OCI-LY7 (cell line): ENCODE measurements at regions not wholly inside any gene's neighbourhood (a gene's known extent, or its start where the extent isn't known, plus 50 kb on each side); places are given as distances from the start of the nearest gene placed in this dataset.

Source experiments
- BruUV-seq: library from RNA; stranded (reverse); fragments of 400-500 nt; replicated peaks from 2 replicates; lab custom pipeline; 2021; lab: Mats Ljungman, UMichigan
- CTCF ChIA-PET: fragments of 300-600 bp; sonication (Branson Sonifier 250); formaldehyde crosslinking; loops from one replicate; lab custom pipeline; 2022; ENCODE audit warnings: antibody characterized with exemption; ENCODE audit not compliant: unreplicated experiment; lab: Charles Lee
- POLR2A ChIA-PET: fragments of 300-600 bp; sonication (Branson Sonifier 250); formaldehyde crosslinking; loops from one replicate; lab custom pipeline; 2022; ENCODE audit warnings: antibody characterized with exemption; lab: Charles Lee
- DNase-seq: peaks from one replicate; pipeline ENCODE4 v3.0.0-alpha.2; 2015; ENCODE audit warnings: low spot score
- H2AFZ ChIP-seq: fragments of 200-600 bp; sonication (generic), shearing (Covaris generic); 2 replicates; pipeline ENCODE4 v1.6.1; 2014; ENCODE audit warnings: mild to moderate bottlenecking, antibody characterized with exemption, low read length, moderate library complexity
- H3K27ac ChIP-seq: fragments of 200-600 bp; sonication (generic); 2 replicates; pipeline ENCODE4 v1.5.1; 2014; ENCODE audit warnings: mixed run types, low read depth, mild to moderate bottlenecking, moderate library complexity, low read length, inconsistent platforms; ENCODE audit not compliant: poor library complexity, severe bottlenecking
- H3K36me3 ChIP-seq: fragments of 200-600 bp; sonication (generic); 2 replicates; pipeline ENCODE4 v1.6.1; 2014; ENCODE audit warnings: mild to moderate bottlenecking, antibody characterized with exemption, low read length, moderate library complexity, mixed read lengths; ENCODE audit not compliant: insufficient read depth
- H3K4me1 ChIP-seq: fragments of 200-600 bp; sonication (generic); 2 replicates; pipeline ENCODE4 v1.5.1; 2014; ENCODE audit warnings: mild to moderate bottlenecking, low read length; ENCODE audit not compliant: insufficient read depth, poor library complexity, severe bottlenecking
- H3K4me2 ChIP-seq: fragments of 200-600 bp; sonication (generic); 2 replicates; pipeline ENCODE4 v1.6.1; 2014; ENCODE audit warnings: mild to moderate bottlenecking, low read length
- H3K4me3 ChIP-seq: fragments of 200-600 bp; sonication (generic); 2 replicates; pipeline ENCODE4 v1.5.1; 2014; ENCODE audit warnings: mild to moderate bottlenecking, low read depth, low read length; ENCODE audit not compliant: poor library complexity, severe bottlenecking
- H3K79me2 ChIP-seq: fragments of 200-600 bp; sonication (generic); 2 replicates; pipeline ENCODE4 v1.6.1; 2016; ENCODE audit warnings: low read depth, mild to moderate bottlenecking, low read length, moderate library complexity, mixed read lengths; ENCODE audit not compliant: insufficient read depth
- H3K9me2 ChIP-seq: fragments of 200-600 bp; sonication (generic); 2 replicates; pipeline ENCODE4 v1.6.1; 2016; ENCODE audit warnings: mild to moderate bottlenecking, low read length, mixed read lengths; ENCODE audit not compliant: insufficient read depth
- H3K9me3 ChIP-seq: fragments of 200-600 bp; sonication (generic); 2 replicates; pipeline ENCODE4 v1.6.1; 2014; ENCODE audit warnings: mild to moderate bottlenecking, mixed run types, low read length, mixed read lengths
- H4K20me1 ChIP-seq: fragments of 200-600 bp; sonication (generic); 2 replicates; pipeline ENCODE4 v1.6.1; 2014; ENCODE audit warnings: mild to moderate bottlenecking, antibody characterized with exemption, low read length, moderate library complexity, mixed read lengths; ENCODE audit not compliant: insufficient read depth
- EZH2phosphoT487 ChIP-seq: fragments of 200-600 bp; sonication (generic); IDR thresholded peaks from 2 replicates; pipeline ENCODE4 v1.6.1; 2018; ENCODE audit warnings: low read depth, borderline replicate concordance, mild to moderate bottlenecking, mixed run types, antibody characterized with exemption, low read length, moderate library complexity, mixed read lengths
- intact Hi-C: fragments of 100-400 bp; cut with micrococcal nuclease; formaldehyde crosslinking; loops from one replicate; pipeline ENCODE4 v1.10.0; 2022; ENCODE audit not compliant: unreplicated experiment
- TF ChIP-seq, protein P1 (sequence below): fragments of 200-600 bp; sonication (generic); conservative IDR thresholded peaks from 2 replicates; pipeline ENCODE4 v1.5.1; 2014; ENCODE audit warnings: mild to moderate bottlenecking, antibody characterized with exemption, low read length, moderate library complexity, mixed read lengths

- DNase-seq, result no peak
- Histone ChIP-seq H2AFZ (no peak overlapping the region), H3K9me3 (no peaks in the 10 kb centered on the region), H4K20me1 (no peaks in the 10 kb centered on the region), H3K4me1 (no peaks in the 10 kb centered on the region), H3K4me3 (no peak overlapping the region), H3K79me2 (no peaks in the 10 kb centered on the region), H3K27ac (no peak overlapping the region), H3K4me2 (no peak overlapping the region), H3K36me3 (no peaks in the 10 kb centered on the region), H3K9me2 (no peaks in the 10 kb centered on the region)
- no TSS peak for BruUV-seq
- POLR2A ChIA-PET, result no interaction called here
- intact Hi-C loops, result no loop called here
- CTCF ChIA-PET, result no interaction called here
- TF ChIP-seq, protein P1, sequence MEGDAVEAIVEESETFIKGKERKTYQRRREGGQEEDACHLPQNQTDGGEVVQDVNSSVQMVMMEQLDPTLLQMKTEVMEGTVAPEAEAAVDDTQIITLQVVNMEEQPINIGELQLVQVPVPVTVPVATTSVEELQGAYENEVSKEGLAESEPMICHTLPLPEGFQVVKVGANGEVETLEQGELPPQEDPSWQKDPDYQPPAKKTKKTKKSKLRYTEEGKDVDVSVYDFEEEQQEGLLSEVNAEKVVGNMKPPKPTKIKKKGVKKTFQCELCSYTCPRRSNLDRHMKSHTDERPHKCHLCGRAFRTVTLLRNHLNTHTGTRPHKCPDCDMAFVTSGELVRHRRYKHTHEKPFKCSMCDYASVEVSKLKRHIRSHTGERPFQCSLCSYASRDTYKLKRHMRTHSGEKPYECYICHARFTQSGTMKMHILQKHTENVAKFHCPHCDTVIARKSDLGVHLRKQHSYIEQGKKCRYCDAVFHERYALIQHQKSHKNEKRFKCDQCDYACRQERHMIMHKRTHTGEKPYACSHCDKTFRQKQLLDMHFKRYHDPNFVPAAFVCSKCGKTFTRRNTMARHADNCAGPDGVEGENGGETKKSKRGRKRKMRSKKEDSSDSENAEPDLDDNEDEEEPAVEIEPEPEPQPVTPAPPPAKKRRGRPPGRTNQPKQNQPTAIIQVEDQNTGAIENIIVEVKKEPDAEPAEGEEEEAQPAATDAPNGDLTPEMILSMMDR, result no peak
- TF ChIP-seq EZH2phosphoT487, result no peak
Measured at GRCh38 chr12:124709722-124710687, 142.6 kb upstream of the NCOR2 start.

- no peak overlapping the region for H3K4me3 ChIP-seq
- no peaks in the 10 kb centered on the region for H3K4me1 ChIP-seq
- no peak overlapping the region for H3K4me2 ChIP-seq
- no peaks in the 10 kb centered on the region for H3K79me2 ChIP-seq
- BruUV-seq, result no TSS peak
- H3K36me3 ChIP-seq, result no peaks in the 10 kb centered on the region
- no peak for DNase-seq
- no peak overlapping the region for H3K27ac ChIP-seq
- H4K20me1 ChIP-seq, result no peaks in the 10 kb centered on the region
- intact Hi-C loops, result no loop called here
- H3K9me3 ChIP-seq, result no peaks in the 10 kb centered on the region
- POLR2A ChIA-PET, result no interaction called here
- no peak overlapping the region for H2AFZ ChIP-seq
- TF ChIP-seq, protein P1, result no peak
- CTCF ChIA-PET, result interaction anchor here (0.5 kb wide), 1 partner anchor 246 kb away, joined by 3 read pairs; no protein-coding TSS in a partner anchor
- H3K9me2 ChIP-seq, result no peaks in the 10 kb centered on the region
Measured at GRCh38 chr12:124707316-124707715, 139.9 kb upstream of the NCOR2 start.

GRCh38 chr12:124706363-124706762 is 139.0 kb upstream of the NCOR2 start:
- Histone ChIP-seq H3K4me1 (no peaks in the 10 kb centered on the region), H3K4me2 (no peak overlapping the region), H3K27ac (no peak overlapping the region), H3K36me3 (no peaks in the 10 kb centered on the region), H4K20me1 (no peaks in the 10 kb centered on the region), H3K9me3 (no peaks in the 10 kb centered on the region), H3K79me2 (no peaks in the 10 kb centered on the region), H2AFZ (no peak overlapping the region), H3K9me2 (no peaks in the 10 kb centered on the region), H3K4me3 (no peak overlapping the region)
- BruUV-seq, result no TSS peak
- intact Hi-C loops, result no loop called here
- TF ChIP-seq, protein P1, result no peak
- no peak for TF ChIP-seq EZH2phosphoT487
- ChIA-PET CTCF (no interaction called here), POLR2A (no interaction called here)
- no peak for DNase-seq
